NK-92 treated with Interleukin-12 subunit alpha and Interleukin-12 subunit beta, amount 100 ng/mL, for 24 hours (cell line): ENCODE measurements at regions not wholly inside any gene's neighbourhood (a gene's known extent, or its start where the extent isn't known, plus 50 kb on each side); places are given as distances from the start of the nearest gene placed in this dataset.

Experiments used
- DNase-seq: peaks from one replicate; lab custom pipeline; 2025; lab: John Stamatoyannopoulos, UW

GRCh38 chr12:126198516-126198915, 1133.3 kb downstream of the AACS start:
- no peak for DNase-seq

GRCh38 chr12:126198966-126199692, 1133.9 kb downstream of the AACS start:
- no peak for DNase-seq

DNA sequence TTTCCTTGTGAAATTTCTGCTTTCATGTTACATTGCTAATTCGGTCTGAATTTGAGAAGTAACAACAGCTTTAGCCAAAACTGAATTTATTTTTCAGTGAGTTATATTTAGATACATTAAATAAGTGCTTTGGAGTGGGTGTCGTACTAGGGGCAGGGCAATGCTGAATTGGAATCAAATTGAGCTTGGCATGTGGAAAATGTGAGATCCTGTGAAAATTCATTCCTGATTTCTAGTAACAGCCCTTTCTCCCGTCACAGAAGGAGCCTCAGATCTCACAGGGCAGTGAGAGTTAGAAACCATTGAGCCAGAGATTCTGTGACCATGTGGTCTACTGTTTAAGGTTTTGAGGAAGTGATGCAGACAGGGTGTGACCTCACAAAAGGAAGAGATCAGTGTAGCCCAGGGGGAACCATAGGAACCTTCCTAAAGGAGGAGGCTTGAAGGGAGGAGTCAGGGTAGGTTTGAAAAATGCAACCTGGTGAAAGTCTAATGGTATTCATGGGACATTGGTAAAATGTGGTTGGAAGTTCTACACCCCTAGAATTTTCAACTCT, 1136.8 kb downstream of the AACS start:
- DNase-seq, result no peak

GRCh38 chr12:126204326-126204725, 1139.1 kb downstream of the AACS start:
- no peak for DNase-seq

DNA sequence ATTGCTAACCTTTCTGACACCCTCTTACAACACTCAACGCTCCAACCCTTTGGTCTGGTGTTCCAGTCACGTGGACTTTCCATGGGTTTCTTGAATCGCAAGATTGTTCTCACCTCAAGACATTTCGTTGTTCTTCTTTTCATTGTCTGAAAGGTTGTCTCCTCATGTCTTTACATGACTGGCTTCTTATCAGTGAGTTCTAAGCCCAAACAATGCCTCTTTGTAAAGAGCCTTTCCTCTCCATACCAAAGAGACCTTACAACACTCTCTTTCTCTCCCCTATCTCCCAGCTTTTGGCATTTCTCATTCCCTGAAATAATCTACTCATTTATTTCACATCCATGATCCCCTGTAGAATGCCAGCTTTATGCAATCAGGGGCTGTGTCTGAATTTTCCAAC, 1144.8 kb downstream of the AACS start:
- no peak for DNase-seq

GRCh38 chr12:126210448-126210847, 1145.2 kb downstream of the AACS start:
- no peak for DNase-seq

DNA sequence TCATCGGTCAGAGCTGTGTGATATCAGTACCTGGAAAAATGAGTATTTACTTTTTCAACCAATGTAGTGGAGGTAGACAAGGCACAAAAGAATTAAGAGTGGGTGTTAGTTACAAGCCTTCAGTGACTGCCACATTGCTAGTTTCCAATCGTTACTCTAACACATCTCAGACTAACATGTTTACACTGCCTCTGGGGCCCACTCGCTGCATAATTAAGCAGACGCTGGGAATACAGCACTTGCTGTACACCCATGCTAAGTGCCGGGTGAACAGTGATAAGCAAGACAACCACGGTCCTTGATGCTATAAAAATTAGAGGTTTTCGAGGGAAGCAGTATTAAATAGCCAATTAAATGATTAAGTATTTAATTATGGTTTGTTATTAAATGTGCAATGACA, 1147.6 kb downstream of the AACS start:
- DNase-seq, result no peak

GRCh38 chr12:126218697-126219096, 1153.5 kb downstream of the AACS start:
- DNase-seq, result no peak

DNA sequence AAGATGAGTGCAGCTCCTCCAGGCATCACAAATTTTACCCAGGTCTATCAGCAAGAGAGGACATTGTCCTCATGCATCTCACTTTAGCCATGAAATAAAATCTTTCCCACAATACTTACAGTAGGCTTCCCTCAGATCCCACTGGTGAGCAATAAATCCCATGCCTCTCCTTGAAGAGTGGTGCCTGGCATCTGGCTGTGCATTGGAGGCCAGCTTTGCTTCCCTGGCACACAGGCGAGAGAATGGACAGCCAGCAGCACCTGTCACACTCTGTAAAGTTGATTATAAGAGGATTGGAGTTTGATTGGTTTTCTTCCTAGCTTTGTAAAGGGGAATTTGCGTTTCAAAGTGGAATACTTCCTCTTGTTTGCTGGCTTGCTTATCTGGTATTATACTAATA, 1153.9 kb downstream of the AACS start:
- no peak for DNase-seq

DNA sequence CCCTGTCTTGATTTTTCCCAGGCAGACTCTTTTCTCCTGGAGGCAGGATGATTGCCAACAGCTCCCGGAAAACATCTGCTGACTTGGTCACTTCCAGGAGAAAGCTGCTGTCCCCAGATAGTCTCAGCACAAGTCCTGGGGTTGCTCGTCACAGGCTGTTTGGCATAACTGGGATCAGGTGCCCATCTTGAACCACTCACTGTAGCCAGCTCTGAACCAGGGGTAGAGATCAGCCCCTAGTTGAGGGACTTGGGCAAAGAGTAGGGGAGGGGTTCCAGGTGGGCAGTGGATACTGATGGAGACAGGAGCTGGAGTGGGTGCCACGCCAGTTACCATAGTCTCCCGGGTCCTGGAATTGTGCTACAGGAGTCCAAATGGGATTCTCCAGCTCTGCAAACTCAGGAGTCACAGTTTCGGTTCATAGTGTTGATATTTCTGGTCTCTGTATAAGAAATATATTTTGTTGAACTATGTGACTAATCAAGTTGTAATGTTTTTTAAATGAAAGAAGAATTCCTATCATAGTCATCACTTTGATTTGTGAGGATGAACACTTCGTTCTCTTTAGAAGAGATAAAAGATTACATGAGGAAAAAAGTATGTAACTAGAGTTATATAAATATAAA, 1154.5 kb downstream of the AACS start:
- DNase-seq, result no peak

GRCh38 chr12:126224032-126224431, 1158.8 kb downstream of the AACS start:
- DNase-seq, result no peak

GRCh38 chr12:126228936-126229335, 1163.7 kb downstream of the AACS start:
- no peak for DNase-seq

GRCh38 chr12:126232711-126233110, 1167.5 kb downstream of the AACS start:
- DNase-seq, result no peak

DNA sequence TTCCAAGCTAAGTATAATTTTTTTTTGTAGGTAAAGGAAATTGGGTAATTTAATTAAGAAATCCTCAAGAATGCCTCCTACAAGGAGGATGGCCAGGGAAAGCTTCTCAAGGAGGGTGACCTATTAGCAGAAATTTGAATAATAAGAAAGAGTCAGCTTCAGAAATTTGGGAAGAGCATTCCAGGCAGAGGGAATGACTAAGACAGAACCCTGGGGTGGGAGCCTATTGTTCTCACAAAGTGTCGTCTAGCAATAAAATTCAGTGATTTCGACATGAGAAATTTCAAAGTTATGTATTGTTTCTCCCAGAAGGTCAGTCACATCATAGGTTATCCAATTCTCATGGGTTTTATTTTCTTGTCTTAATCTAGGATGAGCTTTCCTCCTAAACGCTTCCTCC, 1168.4 kb downstream of the AACS start:
- no peak for DNase-seq

DNA sequence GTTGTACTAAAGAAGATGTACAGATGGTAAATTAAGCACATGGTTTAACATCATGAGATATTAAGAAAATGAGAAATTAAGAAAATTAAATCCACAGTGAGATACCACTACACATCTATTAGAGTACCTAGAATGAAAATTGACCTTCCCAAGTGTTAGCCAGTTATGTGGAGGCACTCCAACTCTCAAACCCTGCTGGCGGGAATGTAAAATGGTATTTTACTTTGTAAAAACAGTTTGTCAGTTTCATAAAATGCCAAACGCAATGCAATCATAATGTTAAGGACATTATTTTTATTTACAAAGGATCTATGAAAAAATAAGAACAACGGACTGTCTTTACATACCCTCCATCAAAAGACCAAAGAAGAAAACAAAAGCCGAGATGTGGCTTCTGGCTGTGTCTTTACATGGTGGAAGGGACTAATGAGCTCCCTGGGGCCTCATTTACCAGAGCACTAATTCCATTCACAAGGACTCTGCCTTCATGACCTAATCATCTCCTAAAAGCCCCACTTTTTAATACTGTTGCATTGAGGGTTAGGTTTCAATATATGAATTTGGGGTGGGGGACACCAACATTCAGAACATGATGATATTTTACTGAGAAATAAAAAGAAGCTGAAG, 1178.7 kb downstream of the AACS start:
- no peak for DNase-seq

DNA sequence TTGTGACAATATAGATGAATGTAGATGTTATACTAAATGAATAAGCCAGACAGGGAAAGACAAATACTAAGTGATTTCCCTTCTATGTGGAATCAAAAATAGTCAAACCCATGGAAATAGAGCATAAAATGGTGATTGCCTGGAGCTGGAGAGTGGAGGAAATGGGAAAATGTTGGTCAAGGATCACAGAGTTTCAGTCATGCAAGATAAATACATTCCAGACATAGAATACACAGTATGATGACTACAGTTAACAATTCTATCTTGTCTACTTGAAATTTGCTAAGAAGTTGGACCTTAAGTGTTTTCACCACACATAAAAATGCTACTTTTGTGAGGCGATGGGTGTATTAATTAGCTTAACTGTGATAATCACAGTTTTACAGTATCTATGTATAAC, 1182.7 kb downstream of the AACS start:
- no peak for DNase-seq

DNA sequence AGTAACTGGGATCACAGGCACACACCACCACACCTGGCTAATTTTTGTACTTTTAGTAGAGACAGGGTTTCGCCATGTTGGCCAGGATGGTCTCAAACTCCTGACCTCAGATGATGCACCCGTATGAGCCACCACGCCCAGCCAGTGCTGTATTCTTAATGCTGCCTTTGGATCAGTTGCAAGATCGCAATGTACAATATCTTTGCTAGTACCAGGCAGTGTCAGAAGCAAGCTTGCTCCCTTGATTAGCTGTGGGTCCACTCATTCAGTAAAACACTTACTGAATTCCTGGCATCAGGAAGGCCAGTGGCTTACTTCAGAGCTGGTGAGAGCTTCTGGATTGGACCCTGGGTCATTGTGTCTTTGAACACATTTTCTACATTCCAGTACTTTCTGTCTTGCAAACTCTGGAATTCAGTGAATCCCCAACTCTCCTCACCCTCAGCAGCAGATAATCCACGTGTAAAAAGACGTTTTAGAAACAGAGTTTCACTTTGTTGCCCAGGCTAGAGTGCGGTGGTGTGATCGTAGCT, 1183.7 kb downstream of the AACS start:
- no peak for DNase-seq

- DNase-seq, result no peak
Observed at GRCh38 chr12:126258190-126258589, 1193.0 kb downstream of the AACS start.

GRCh38 chr12:126262829-126263228, 1197.6 kb downstream of the AACS start:
- no peak for DNase-seq

DNA sequence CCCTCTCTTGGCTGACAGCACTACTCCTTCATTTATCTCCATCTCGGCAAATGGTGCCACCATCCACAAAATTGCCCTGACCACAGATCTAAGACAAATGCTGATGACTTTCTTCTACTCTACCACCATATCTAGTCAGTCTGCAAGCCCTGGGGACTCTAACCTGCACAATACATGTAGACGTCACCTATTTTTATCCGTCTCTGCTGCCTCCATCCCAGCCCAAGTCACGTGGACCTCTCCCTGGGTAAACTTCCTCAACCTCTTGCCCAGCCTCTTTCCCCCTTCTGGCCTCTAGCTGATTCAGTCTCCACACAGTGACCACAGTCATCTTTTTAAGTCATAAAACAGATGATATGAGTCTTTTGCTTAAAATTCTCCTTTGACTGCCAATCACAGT, 1203.0 kb downstream of the AACS start:
- no peak for DNase-seq

- DNase-seq, result no peak
Observed at GRCh38 chr12:126271159-126271558, 1205.9 kb downstream of the AACS start.

GRCh38 chr12:126282691-126283090, 1217.5 kb downstream of the AACS start:
- DNase-seq, result no peak

- no peak for DNase-seq
Observed at GRCh38 chr12:126286203-126286602, 1221.0 kb downstream of the AACS start.
